GM12878 (cell line): ENCODE measurements at regions not wholly inside any gene's neighbourhood (a gene's known extent, or its start where the extent isn't known, plus 50 kb on each side); places are given as distances from the start of the nearest gene placed in this dataset.

Experiments
- ATAC-seq: fragments of 200-7000 bp; cut with Tn5 transposase; 3 replicates; pipeline ENCODE4 v1.9.1; 2020; ENCODE audit warnings: mild to moderate bottlenecking, moderate library complexity
- BruUV-seq: library from RNA; stranded (reverse); fragments of 400-500 nt; replicated peaks from 2 replicates; lab custom pipeline; 2021; lab: Mats Ljungman, UMichigan
- CTCF ChIA-PET: fragments of 300-600 bp; sonication (Branson Sonifier 250); formaldehyde crosslinking; extraction: SDS; loops from one replicate; lab custom pipeline; 2021; ENCODE audit warnings: inconsistent platforms; lab: Yijun Ruan, JAX
- POLR2A ChIA-PET: fragments of 350-600 bp; formaldehyde crosslinking; extraction: SDS; loops from one replicate; lab custom pipeline; 2021; ENCODE audit warnings: inconsistent platforms; lab: Charles Lee
- RAD21 ChIA-PET: fragments of 300-600 bp; sonication (Branson Sonifier 250); formaldehyde crosslinking; loops from one replicate; lab custom pipeline; 2023; ENCODE audit warnings: antibody characterized with exemption; ENCODE audit not compliant: unreplicated experiment; lab: Charles Lee
- SMC1A ChIA-PET: fragments of 300-600 bp; sonication (Branson Sonifier 250); formaldehyde crosslinking; loops from one replicate; lab custom pipeline; 2023; ENCODE audit not compliant: unreplicated experiment, uncharacterized antibody; lab: Charles Lee
- DNase-seq: peaks from one replicate; pipeline ENCODE4 v3.0.0-alpha.2; 2011; ENCODE audit warnings: low read depth, low spot score
- FAIRE-seq: peaks from 3 replicates; lab custom pipeline; 2011; peaks lifted over from hg19 to GRCh38; lab: Jason Lieb, UNC
- H2AFZ ChIP-seq: 2 replicates; pipeline ENCODE4 v1.6.0; 2011; ENCODE audit warnings: low read depth, low read length, control low read depth; ENCODE audit not compliant: control insufficient read depth
- H3K27ac ChIP-seq: 2 replicates; pipeline ENCODE4 v1.5.1; 2011; ENCODE audit warnings: control low read depth; ENCODE audit not compliant: control insufficient read depth, insufficient read depth
- H3K27me3 ChIP-seq, 2 experiments: replicated peaks in 1 of 2; 2 replicates each; pipeline versions ENCODE4 v1.6.0 to v1.6.1; 2011; ENCODE audit warnings: low read length in 1 of 2; ENCODE audit not compliant: control insufficient read depth in 2 of 2, insufficient read depth in 2 of 2
- H3K36me3 ChIP-seq, 2 experiments: 2 replicates each; pipeline ENCODE4 v1.5.1; 2011; ENCODE audit warnings: low read length in 1 of 2; ENCODE audit not compliant: control insufficient read depth in 2 of 2, insufficient read depth in 2 of 2
- H3K4me1 ChIP-seq: 2 replicates; pipeline ENCODE4 v1.6.1; 2011; ENCODE audit warnings: mild to moderate bottlenecking, low read length, moderate library complexity, mixed read lengths; ENCODE audit not compliant: control insufficient read depth, insufficient read depth
- H3K4me2 ChIP-seq: 2 replicates; pipeline ENCODE4 v1.6.0; 2011; ENCODE audit warnings: control low read depth; ENCODE audit not compliant: control insufficient read depth, insufficient read depth
- H3K4me3 ChIP-seq: fragments of 200-600 bp; sonication (generic); 2 replicates; pipeline ENCODE4 v1.5.1; 2016
- H3K79me2 ChIP-seq: 2 replicates; pipeline ENCODE4 v1.6.0; 2011; ENCODE audit warnings: low read length; ENCODE audit not compliant: control insufficient read depth, insufficient read depth
- H3K9ac ChIP-seq: 2 replicates; pipeline ENCODE4 v1.8.0; 2011; ENCODE audit warnings: low read length, control low read depth, mixed read lengths; ENCODE audit not compliant: control insufficient read depth, insufficient read depth
- H3K9me3 ChIP-seq: replicated peaks from 3 replicates; pipeline ENCODE4 v1.5.1; 2011; ENCODE audit warnings: mild to moderate bottlenecking, low read length; ENCODE audit not compliant: control insufficient read depth, insufficient read depth
- H4K20me1 ChIP-seq: 2 replicates; pipeline ENCODE4 v1.6.0; 2011; ENCODE audit not compliant: control insufficient read depth, insufficient read depth
- FOS ChIP-seq: IDR thresholded peaks from 3 replicates; pipeline ENCODE4 v1.6.1; 2011; ENCODE audit warnings: borderline replicate concordance; ENCODE audit not compliant: insufficient read length; ENCODE audit errors: extremely low read depth
- MEF2A ChIP-seq: IDR thresholded peaks from 2 replicates; pipeline ENCODE4 v1.6.1; 2011; ENCODE audit warnings: low read depth, mild to moderate bottlenecking, low read length, moderate library complexity; ENCODE audit not compliant: insufficient read depth
- NR2F1 ChIP-seq: fragments of 450-650 bp; conservative IDR thresholded peaks from 2 replicates; pipeline ENCODE4 v1.6.1; 2017; ENCODE audit warnings: mild to moderate bottlenecking
- NRF1 ChIP-seq: conservative IDR thresholded peaks from 2 replicates; pipeline ENCODE4 v1.6.1; 2011; ENCODE audit warnings: mild to moderate bottlenecking, low read depth, low read length, improper control_type of control experiment
- POLR2AphosphoS2 ChIP-seq: IDR thresholded peaks from 2 replicates; pipeline ENCODE4 v1.6.1; 2011; ENCODE audit warnings: low read depth, mild to moderate bottlenecking, low read length, improper control_type of control experiment, moderate library complexity
- RB1 ChIP-seq: fragments of 450-650 bp; formaldehyde crosslinking; IDR thresholded peaks from 2 replicates; pipeline ENCODE4 v1.6.1; 2017; ENCODE audit warnings: mild to moderate bottlenecking, borderline replicate concordance
- TAF1 ChIP-seq: IDR thresholded peaks from 2 replicates; pipeline ENCODE4 v1.6.1; 2011; ENCODE audit warnings: mild to moderate bottlenecking, low read depth, low read length, borderline replicate concordance
- ZNF384 ChIP-seq: IDR thresholded peaks from 2 replicates; pipeline ENCODE4 v1.6.1; 2012; ENCODE audit warnings: low read depth, mild to moderate bottlenecking, low read length, improper control_type of control experiment, borderline replicate concordance
- WGBS: methylation state at CpG from one replicate; pipeline ENCODE4 v1.1.6; 2016; ENCODE audit warnings: low lambda C conversion rate; ENCODE audit not compliant: insufficient replicate concordance, insufficient coverage; ENCODE audit errors: missing lambda C conversion rate; 5-methylcytosine and 5-hydroxymethylcytosine counted together
- in situ Hi-C: fragments of 300-500 bp; cut with MboI; formaldehyde crosslinking; loops from 9 replicates; pipeline ENCODE4 v1.14.3; 2018; ENCODE audit warnings: mixed read lengths
- intact Hi-C: fragments of 100-400 bp; cut with micrococcal nuclease; formaldehyde crosslinking; loops from one replicate; pipeline ENCODE4 v1.14.2; 2022; ENCODE audit not compliant: unreplicated experiment

GRCh38 chr6:155520078-155520477, 64.4 kb upstream of the NOX3 start (continued):
- no peak for TF ChIP-seq FOS
- no peak for TF ChIP-seq RB1

- Histone ChIP-seq H4K20me1 (no peaks in the 10 kb centered on the region), H3K9me3 (no peaks in the 10 kb centered on the region; the same call in 1 of the 3 replicates), H3K27me3 (no peaks in the 10 kb centered on the region), H3K27ac (no peak overlapping the region), H3K79me2 (no peaks in the 10 kb centered on the region), H3K4me2 (no peak overlapping the region), H3K9ac (no peak overlapping the region), H2AFZ (peak overlapping the region; percentile 64), H3K4me1 (0 out of 2 replicates have a peak, but pooled peaks cover 4% of the 10 kb centered on the region), H3K4me3 (no peak overlapping the region), H3K36me3 (no peaks in the 10 kb centered on the region)
- ChIA-PET RAD21 (no interaction called here), CTCF (interaction anchor here (0.5 to 1.2 kb wide), 2 partner anchors 9 to 659 kb away, joined by 3 read pairs; no protein-coding TSS in a partner anchor), SMC1A (interaction anchor here (1.6 kb wide), 1 partner anchor 9 kb away, joined by 6 read pairs; no protein-coding TSS in a partner anchor), POLR2A (no interaction called here)
- in situ Hi-C loops (no loop called here), intact Hi-C loops (no loop called here)
- DNase-seq (no peak), ATAC-seq (peak; percentile 52; the same call in 2 of the 3 replicates), FAIRE-seq (no peak)
- WGBS, result 42% methylated on average over 1 of the region's 1 CpG
- BruUV-seq, result no TSS peak
- peak; percentile 46; the same call in 1 of the 2 replicates for TF ChIP-seq NR2F1
- no peak for TF ChIP-seq ZNF384
- TF ChIP-seq NRF1, result no peak
- no peak for TF ChIP-seq MEF2A
- TF ChIP-seq TAF1, result no peak
- TF ChIP-seq POLR2AphosphoS2, result no peak
Observed at GRCh38 chr6:155519176-155519738, 63.6 kb upstream of the NOX3 start.
